ENCODE measurements at regions not wholly inside any gene's neighbourhood (a gene's known extent, or its start where the extent isn't known, plus 50 kb on each side); places are given as distances from the start of the nearest gene placed in this dataset.

DNA sequence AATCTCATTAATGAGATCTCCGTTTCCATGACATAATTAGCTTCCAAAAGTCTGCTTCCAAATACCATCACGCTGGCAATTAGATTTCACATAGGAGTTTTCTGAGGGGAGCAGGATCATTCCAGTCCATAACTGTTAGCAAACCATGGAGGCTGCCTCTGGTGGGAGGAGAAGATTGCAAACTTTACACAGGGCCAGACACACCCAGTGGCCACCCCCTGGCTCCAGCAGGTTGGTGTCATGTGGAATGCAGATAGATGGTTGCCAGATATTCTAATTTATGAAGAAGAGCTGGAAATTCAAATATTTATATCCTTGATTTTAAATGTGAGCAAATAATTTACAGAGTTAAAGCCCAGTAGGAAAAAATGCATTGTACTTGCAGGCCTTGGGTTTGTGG, 164.2 kb downstream of the ICE1 start:
- Histone ChIP-seq H3K4me1 (ENCODE audit: control insufficient read depth, extremely low read depth, insufficient read depth, low read length) (no peaks in the 10 kb centered on the region), H3K9me3 (ENCODE audit: control insufficient read depth, insufficient read depth, low read depth, low read length) (no peaks in the 10 kb centered on the region), H3K79me2 (ENCODE audit: control insufficient read depth, insufficient read depth, low read length) (no peaks in the 10 kb centered on the region), H3K4me2 (ENCODE audit: extremely low read depth, insufficient read depth, low read length) (no peak overlapping the region), H3K27me3 (ENCODE audit: control insufficient read depth, insufficient read depth, low read length) (no peaks in the 10 kb centered on the region), H4K20me1 (ENCODE audit: control insufficient read depth, extremely low read depth, insufficient read depth, low read length) (no peaks in the 10 kb centered on the region), H2AFZ (ENCODE audit: low read length) (no peak overlapping the region), H3K36me3 (ENCODE audit: control insufficient read depth, insufficient read depth, low read length) (no peaks in the 10 kb centered on the region), H3K9ac (ENCODE audit: insufficient read depth, low read length) (no peak overlapping the region), H3K27ac (ENCODE audit: insufficient read depth, low read length) (no peak overlapping the region), H3K4me3 (replicated peaks in 1 of 4; ENCODE audit: control extremely low read depth in 1 of 4, insufficient read depth in 1 of 4, low read depth in 3 of 4, low read length in 4 of 4) (no peak overlapping the region)
- no peak for DNase-seq (ENCODE audit: low read depth in 2 of 2)
- TF ChIP-seq, protein P1, sequence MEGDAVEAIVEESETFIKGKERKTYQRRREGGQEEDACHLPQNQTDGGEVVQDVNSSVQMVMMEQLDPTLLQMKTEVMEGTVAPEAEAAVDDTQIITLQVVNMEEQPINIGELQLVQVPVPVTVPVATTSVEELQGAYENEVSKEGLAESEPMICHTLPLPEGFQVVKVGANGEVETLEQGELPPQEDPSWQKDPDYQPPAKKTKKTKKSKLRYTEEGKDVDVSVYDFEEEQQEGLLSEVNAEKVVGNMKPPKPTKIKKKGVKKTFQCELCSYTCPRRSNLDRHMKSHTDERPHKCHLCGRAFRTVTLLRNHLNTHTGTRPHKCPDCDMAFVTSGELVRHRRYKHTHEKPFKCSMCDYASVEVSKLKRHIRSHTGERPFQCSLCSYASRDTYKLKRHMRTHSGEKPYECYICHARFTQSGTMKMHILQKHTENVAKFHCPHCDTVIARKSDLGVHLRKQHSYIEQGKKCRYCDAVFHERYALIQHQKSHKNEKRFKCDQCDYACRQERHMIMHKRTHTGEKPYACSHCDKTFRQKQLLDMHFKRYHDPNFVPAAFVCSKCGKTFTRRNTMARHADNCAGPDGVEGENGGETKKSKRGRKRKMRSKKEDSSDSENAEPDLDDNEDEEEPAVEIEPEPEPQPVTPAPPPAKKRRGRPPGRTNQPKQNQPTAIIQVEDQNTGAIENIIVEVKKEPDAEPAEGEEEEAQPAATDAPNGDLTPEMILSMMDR (conservative IDR thresholded peaks at IDR 0.05 in 1 of 2, IDR thresholded peaks at IDR 0.05 in 1 of 2; ENCODE audit: low read depth in 1 of 2, low read length in 2 of 2) = no peak
- TF ChIP-seq EZH2 (IDR thresholded peaks at IDR 0.05; ENCODE audit: low read length, missing control alignments) = no peak

DNA sequence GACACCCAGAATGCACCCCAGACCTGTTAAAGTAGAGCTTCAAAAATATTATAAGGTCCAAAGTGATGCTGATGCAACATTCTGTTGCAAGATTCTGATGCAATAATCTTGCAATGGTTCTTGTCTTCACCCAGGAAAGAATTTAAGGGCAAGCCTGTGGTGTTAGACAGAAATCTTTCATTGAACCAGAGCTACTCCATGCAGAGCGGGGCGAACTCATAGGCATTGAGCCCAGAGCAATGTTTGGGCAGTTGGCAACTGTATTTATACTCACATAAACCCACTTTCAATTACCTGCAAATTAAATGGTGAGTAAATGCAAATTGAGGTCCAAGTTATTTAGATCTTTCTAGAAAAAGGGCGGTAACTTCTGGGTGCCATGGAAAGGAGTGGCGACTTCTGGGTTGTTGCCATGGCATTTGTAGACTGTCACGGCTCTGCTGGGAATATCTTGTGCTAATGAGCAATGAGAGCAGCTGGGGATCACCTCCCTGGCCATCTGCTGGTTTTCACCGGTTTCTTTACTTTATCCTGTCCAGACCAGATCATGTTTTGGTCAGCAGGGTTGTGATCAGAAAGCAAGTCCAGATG, 163.4 kb downstream of the ICE1 start:
- Histone ChIP-seq H2AFZ (ENCODE audit: low read length) (no peak overlapping the region), H3K9me3 (ENCODE audit: control insufficient read depth, insufficient read depth, low read depth, low read length) (no peaks in the 10 kb centered on the region), H3K27me3 (ENCODE audit: control insufficient read depth, insufficient read depth, low read length) (no peaks in the 10 kb centered on the region), H3K9ac (ENCODE audit: insufficient read depth, low read length) (no peak overlapping the region), H3K4me2 (ENCODE audit: extremely low read depth, insufficient read depth, low read length) (no peak overlapping the region), H3K36me3 (ENCODE audit: control insufficient read depth, insufficient read depth, low read length) (no peaks in the 10 kb centered on the region), H3K79me2 (ENCODE audit: control insufficient read depth, insufficient read depth, low read length) (no peaks in the 10 kb centered on the region), H3K27ac (ENCODE audit: insufficient read depth, low read length) (no peak overlapping the region), H3K4me1 (ENCODE audit: control insufficient read depth, extremely low read depth, insufficient read depth, low read length) (no peaks in the 10 kb centered on the region), H3K4me3 (replicated peaks in 1 of 4; ENCODE audit: control extremely low read depth in 1 of 4, insufficient read depth in 1 of 4, low read depth in 3 of 4, low read length in 4 of 4) (no peak overlapping the region), H4K20me1 (ENCODE audit: control insufficient read depth, extremely low read depth, insufficient read depth, low read length) (no peaks in the 10 kb centered on the region)
- DNase-seq (ENCODE audit: low read depth in 2 of 2) = no peak
- no peak for TF ChIP-seq EZH2 (IDR thresholded peaks at IDR 0.05; ENCODE audit: low read length, missing control alignments)
- TF ChIP-seq, protein P1 (conservative IDR thresholded peaks at IDR 0.05 in 1 of 2, IDR thresholded peaks at IDR 0.05 in 1 of 2; ENCODE audit: low read depth in 1 of 2, low read length in 2 of 2) = no peak

DNA sequence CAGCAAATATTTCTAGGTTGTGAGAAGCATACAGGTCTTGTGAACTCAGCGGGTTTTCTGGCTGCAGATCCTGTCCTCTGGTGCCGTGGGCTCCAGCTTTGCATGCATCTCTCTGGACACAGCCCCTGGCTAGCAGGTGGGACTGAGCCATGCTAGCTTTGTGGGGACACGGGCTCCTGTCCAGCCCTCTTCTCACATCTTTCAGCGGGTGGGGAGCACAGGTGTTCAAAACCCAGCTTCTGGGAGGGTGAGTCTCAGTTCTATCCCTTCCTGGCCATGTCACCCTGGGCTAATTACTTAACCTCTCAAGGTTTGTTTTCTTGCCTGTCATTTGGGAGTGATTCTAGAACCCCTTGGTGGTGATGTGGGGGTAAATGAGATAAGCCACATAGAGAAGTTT, 162.3 kb downstream of the ICE1 start:
- no peak for DNase-seq (ENCODE audit: low read depth in 2 of 2)
- Histone ChIP-seq H4K20me1 (ENCODE audit: control insufficient read depth, extremely low read depth, insufficient read depth, low read length) (no peaks in the 10 kb centered on the region), H3K4me1 (ENCODE audit: control insufficient read depth, extremely low read depth, insufficient read depth, low read length) (no peaks in the 10 kb centered on the region), H3K9ac (ENCODE audit: insufficient read depth, low read length) (no peak overlapping the region), H3K4me2 (ENCODE audit: extremely low read depth, insufficient read depth, low read length) (no peak overlapping the region), H3K27me3 (ENCODE audit: control insufficient read depth, insufficient read depth, low read length) (no peaks in the 10 kb centered on the region), H3K36me3 (ENCODE audit: control insufficient read depth, insufficient read depth, low read length) (no peaks in the 10 kb centered on the region), H2AFZ (ENCODE audit: low read length) (no peak overlapping the region), H3K9me3 (ENCODE audit: control insufficient read depth, insufficient read depth, low read depth, low read length) (no peaks in the 10 kb centered on the region), H3K79me2 (ENCODE audit: control insufficient read depth, insufficient read depth, low read length) (no peaks in the 10 kb centered on the region), H3K27ac (ENCODE audit: insufficient read depth, low read length) (no peak overlapping the region), H3K4me3 (replicated peaks in 1 of 4; ENCODE audit: control extremely low read depth in 1 of 4, insufficient read depth in 1 of 4, low read depth in 3 of 4, low read length in 4 of 4) (no peak overlapping the region)
- TF ChIP-seq EZH2 (IDR thresholded peaks at IDR 0.05; ENCODE audit: low read length, missing control alignments) = no peak
- TF ChIP-seq, protein P1 (conservative IDR thresholded peaks at IDR 0.05 in 1 of 2, IDR thresholded peaks at IDR 0.05 in 1 of 2; ENCODE audit: low read depth in 1 of 2, low read length in 2 of 2) = no peak

All from fibroblast of lung (primary cell).